GM12878 (cell line): ENCODE measurements at regions not wholly inside any gene's neighbourhood (a gene's known extent, or its start where the extent isn't known, plus 50 kb on each side); places are given as distances from the start of the nearest gene placed in this dataset.

Experiments used
- ATAC-seq: fragments of 200-7000 bp; cut with Tn5 transposase; 3 replicates; pipeline ENCODE4 v1.9.1; 2020; ENCODE audit warnings: mild to moderate bottlenecking, moderate library complexity
- BruUV-seq: library from RNA; stranded (reverse); fragments of 400-500 nt; replicated peaks from 2 replicates; lab custom pipeline; 2021; lab: Mats Ljungman, UMichigan
- CTCF ChIA-PET: fragments of 300-600 bp; sonication (Branson Sonifier 250); formaldehyde crosslinking; extraction: SDS; loops from one replicate; lab custom pipeline; 2021; ENCODE audit warnings: inconsistent platforms; lab: Yijun Ruan, JAX
- POLR2A ChIA-PET: fragments of 350-600 bp; formaldehyde crosslinking; extraction: SDS; loops from one replicate; lab custom pipeline; 2021; ENCODE audit warnings: inconsistent platforms; lab: Charles Lee
- RAD21 ChIA-PET: fragments of 300-600 bp; sonication (Branson Sonifier 250); formaldehyde crosslinking; loops from one replicate; lab custom pipeline; 2023; ENCODE audit warnings: antibody characterized with exemption; ENCODE audit not compliant: unreplicated experiment; lab: Charles Lee
- SMC1A ChIA-PET: fragments of 300-600 bp; sonication (Branson Sonifier 250); formaldehyde crosslinking; loops from one replicate; lab custom pipeline; 2023; ENCODE audit not compliant: unreplicated experiment, uncharacterized antibody; lab: Charles Lee
- DNase-seq: peaks from one replicate; pipeline ENCODE4 v3.0.0-alpha.2; 2011; ENCODE audit warnings: low read depth, low spot score
- FAIRE-seq: peaks from 3 replicates; lab custom pipeline; 2011; peaks lifted over from hg19 to GRCh38; lab: Jason Lieb, UNC
- H2AFZ ChIP-seq: 2 replicates; pipeline ENCODE4 v1.6.0; 2011; ENCODE audit warnings: low read depth, low read length, control low read depth; ENCODE audit not compliant: control insufficient read depth
- H3K27ac ChIP-seq: 2 replicates; pipeline ENCODE4 v1.5.1; 2011; ENCODE audit warnings: control low read depth; ENCODE audit not compliant: control insufficient read depth, insufficient read depth
- H3K27me3 ChIP-seq, 2 experiments: replicated peaks in 1 of 2; 2 replicates each; pipeline versions ENCODE4 v1.6.0 to v1.6.1; 2011; ENCODE audit warnings: low read length in 1 of 2; ENCODE audit not compliant: control insufficient read depth in 2 of 2, insufficient read depth in 2 of 2
- H3K36me3 ChIP-seq, 2 experiments: 2 replicates each; pipeline ENCODE4 v1.5.1; 2011; ENCODE audit warnings: low read length in 1 of 2; ENCODE audit not compliant: control insufficient read depth in 2 of 2, insufficient read depth in 2 of 2
- H3K4me1 ChIP-seq: 2 replicates; pipeline ENCODE4 v1.6.1; 2011; ENCODE audit warnings: mild to moderate bottlenecking, low read length, moderate library complexity, mixed read lengths; ENCODE audit not compliant: control insufficient read depth, insufficient read depth
- H3K4me2 ChIP-seq: 2 replicates; pipeline ENCODE4 v1.6.0; 2011; ENCODE audit warnings: control low read depth; ENCODE audit not compliant: control insufficient read depth, insufficient read depth
- H3K4me3 ChIP-seq: fragments of 200-600 bp; sonication (generic); 2 replicates; pipeline ENCODE4 v1.5.1; 2016
- H3K79me2 ChIP-seq: 2 replicates; pipeline ENCODE4 v1.6.0; 2011; ENCODE audit warnings: low read length; ENCODE audit not compliant: control insufficient read depth, insufficient read depth
- H3K9ac ChIP-seq: 2 replicates; pipeline ENCODE4 v1.8.0; 2011; ENCODE audit warnings: low read length, control low read depth, mixed read lengths; ENCODE audit not compliant: control insufficient read depth, insufficient read depth
- H3K9me3 ChIP-seq: replicated peaks from 3 replicates; pipeline ENCODE4 v1.5.1; 2011; ENCODE audit warnings: mild to moderate bottlenecking, low read length; ENCODE audit not compliant: control insufficient read depth, insufficient read depth
- H4K20me1 ChIP-seq: 2 replicates; pipeline ENCODE4 v1.6.0; 2011; ENCODE audit not compliant: control insufficient read depth, insufficient read depth
- ASH2L ChIP-seq: fragments of 300-600, 200-600 bp; sonication (generic); IDR thresholded peaks from 2 replicates; pipeline ENCODE4 v1.6.1; 2017; ENCODE audit warnings: low read depth, mild to moderate bottlenecking, borderline replicate concordance
- BRCA1 ChIP-seq: IDR thresholded peaks from 2 replicates; pipeline ENCODE4 v1.6.1; 2011; ENCODE audit warnings: low read depth, low read length, improper control_type of control experiment
- CBX3 ChIP-seq: fragments of 200-600 bp; sonication (generic); IDR thresholded peaks from 2 replicates; pipeline ENCODE4 v1.6.1; 2016; ENCODE audit warnings: low read depth, borderline replicate concordance
- CHD1 ChIP-seq: IDR thresholded peaks from 2 replicates; pipeline ENCODE4 v1.6.1; 2012; ENCODE audit warnings: low read depth, low read length, improper control_type of control experiment
- EED ChIP-seq: sonication (generic); IDR thresholded peaks from 2 replicates; pipeline ENCODE4 v1.6.1; 2016; ENCODE audit warnings: antibody characterized with exemption, low read depth
- FOS ChIP-seq: IDR thresholded peaks from 3 replicates; pipeline ENCODE4 v1.6.1; 2011; ENCODE audit warnings: borderline replicate concordance; ENCODE audit not compliant: insufficient read length; ENCODE audit errors: extremely low read depth
- HDAC6 ChIP-seq: fragments of 200-600 bp; sonication (generic); IDR thresholded peaks from one replicate; pipeline ENCODE4 v1.8.0; 2017; ENCODE audit warnings: antibody characterized with exemption; ENCODE audit not compliant: unreplicated experiment
- LARP7 ChIP-seq: fragments of 450-650 bp; IDR thresholded peaks from 2 replicates; pipeline ENCODE4 v1.6.1; 2017; ENCODE audit warnings: mild to moderate bottlenecking
- MTA2 ChIP-seq: fragments of 450-650 bp; IDR thresholded peaks from 2 replicates; pipeline ENCODE4 v1.6.1; 2016; ENCODE audit warnings: low read depth, mild to moderate bottlenecking, moderate library complexity
- SMAD5 ChIP-seq: IDR thresholded peaks from 2 replicates; pipeline ENCODE4 v1.6.1; 2016; ENCODE audit warnings: antibody characterized with exemption, low read depth
- ZNF217 ChIP-seq: fragments of 450-650 bp; IDR thresholded peaks from 2 replicates; pipeline ENCODE4 v1.6.1; 2017; ENCODE audit warnings: antibody characterized with exemption, mild to moderate bottlenecking
- ZNF622 ChIP-seq: fragments of 450-650 bp; IDR thresholded peaks from 2 replicates; pipeline ENCODE4 v1.6.1; 2017; ENCODE audit warnings: mild to moderate bottlenecking, inconsistent platforms
- ZSCAN29 ChIP-seq: fragments of 450-650 bp; IDR thresholded peaks from 2 replicates; pipeline ENCODE4 v1.6.1; 2017; ENCODE audit warnings: mild to moderate bottlenecking, moderate library complexity
- WGBS: methylation state at CpG from one replicate; pipeline ENCODE4 v1.1.6; 2016; ENCODE audit warnings: low lambda C conversion rate; ENCODE audit not compliant: insufficient replicate concordance, insufficient coverage; ENCODE audit errors: missing lambda C conversion rate; 5-methylcytosine and 5-hydroxymethylcytosine counted together
- in situ Hi-C: fragments of 300-500 bp; cut with MboI; formaldehyde crosslinking; loops from 9 replicates; pipeline ENCODE4 v1.14.3; 2018; ENCODE audit warnings: mixed read lengths
- intact Hi-C: fragments of 100-400 bp; cut with micrococcal nuclease; formaldehyde crosslinking; loops from one replicate; pipeline ENCODE4 v1.14.2; 2022; ENCODE audit not compliant: unreplicated experiment
- TF ChIP-seq, protein P1 (sequence below): fragments of 450-650 bp; IDR thresholded peaks from 2 replicates; pipeline ENCODE4 v1.6.1; 2017; ENCODE audit warnings: mild to moderate bottlenecking

DNA sequence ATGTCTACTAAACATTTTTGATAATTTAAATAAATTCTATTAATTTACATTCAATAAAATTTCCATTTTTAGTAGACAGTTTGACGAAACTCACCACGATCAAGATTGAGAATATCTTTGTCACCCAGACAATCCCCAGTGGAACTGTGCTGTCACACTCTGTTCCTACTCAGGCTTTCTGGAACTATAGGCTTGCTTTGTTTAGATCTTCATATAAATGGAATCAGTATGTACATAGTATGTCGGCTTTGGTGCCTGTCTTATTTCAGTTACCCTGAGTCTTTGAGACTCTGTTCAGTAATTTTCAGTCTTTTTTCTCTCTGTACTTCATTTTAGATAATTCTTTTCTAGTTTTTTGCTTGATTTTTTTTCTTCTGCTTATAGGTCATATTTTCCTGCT, 163.5 kb upstream of the EMCN start (continued):
- TF ChIP-seq MTA2 (no peak), SMAD5 (no peak), LARP7 (no peak)
- TF ChIP-seq, all 136 proteins: peak for 0

DNA sequence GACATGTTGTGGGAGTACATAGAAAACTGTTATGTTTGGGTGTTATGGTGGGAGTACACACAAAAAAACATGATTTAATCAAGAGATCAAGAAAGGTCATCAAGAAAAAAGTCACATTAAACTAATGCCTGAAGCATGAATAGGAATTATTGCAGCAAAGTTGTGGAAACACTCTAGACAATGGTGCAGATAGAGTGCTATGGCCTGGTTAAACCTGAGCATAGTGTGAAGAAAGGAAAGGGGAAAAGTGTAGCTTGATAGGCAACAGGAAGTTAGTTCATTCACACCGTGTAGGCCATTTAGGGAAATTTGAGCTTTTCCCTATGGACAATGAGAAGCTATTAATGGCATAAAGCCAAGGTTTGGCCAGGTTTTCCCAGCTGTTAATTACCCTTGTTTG, 162.1 kb upstream of the EMCN start:
- no peak for TF ChIP-seq FOS
- no peak for TF ChIP-seq HDAC6
- no peak for TF ChIP-seq CBX3
- no peak for TF ChIP-seq EED
- TF ChIP-seq ASH2L: no peak
- TF ChIP-seq, protein P1, sequence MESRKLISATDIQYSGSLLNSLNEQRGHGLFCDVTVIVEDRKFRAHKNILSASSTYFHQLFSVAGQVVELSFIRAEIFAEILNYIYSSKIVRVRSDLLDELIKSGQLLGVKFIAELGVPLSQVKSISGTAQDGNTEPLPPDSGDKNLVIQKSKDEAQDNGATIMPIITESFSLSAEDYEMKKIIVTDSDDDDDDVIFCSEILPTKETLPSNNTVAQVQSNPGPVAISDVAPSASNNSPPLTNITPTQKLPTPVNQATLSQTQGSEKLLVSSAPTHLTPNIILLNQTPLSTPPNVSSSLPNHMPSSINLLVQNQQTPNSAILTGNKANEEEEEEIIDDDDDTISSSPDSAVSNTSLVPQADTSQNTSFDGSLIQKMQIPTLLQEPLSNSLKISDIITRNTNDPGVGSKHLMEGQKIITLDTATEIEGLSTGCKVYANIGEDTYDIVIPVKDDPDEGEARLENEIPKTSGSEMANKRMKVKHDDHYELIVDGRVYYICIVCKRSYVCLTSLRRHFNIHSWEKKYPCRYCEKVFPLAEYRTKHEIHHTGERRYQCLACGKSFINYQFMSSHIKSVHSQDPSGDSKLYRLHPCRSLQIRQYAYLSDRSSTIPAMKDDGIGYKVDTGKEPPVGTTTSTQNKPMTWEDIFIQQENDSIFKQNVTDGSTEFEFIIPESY: no peak
- TF ChIP-seq ZNF217: no peak
- TF ChIP-seq ZSCAN29: no peak
- TF ChIP-seq BRCA1: no peak
- no peak for TF ChIP-seq CHD1
- TF ChIP-seq ZNF622: no peak
- no peak overlapping the region for H3K27ac ChIP-seq
- ChIA-PET CTCF (no interaction called here), POLR2A (no interaction called here), SMC1A (interaction anchor here (0.5 kb wide), 1 partner anchor 1518 kb away, joined by 3 read pairs; no protein-coding TSS in a partner anchor), RAD21 (no interaction called here)
- no peaks in the 10 kb centered on the region for H3K9me3 ChIP-seq
- 65% methylated on average over 1 of the region's 1 CpG for WGBS
- FAIRE-seq (no peak), ATAC-seq (no peak), DNase-seq (no peak)
- intact Hi-C loops: no loop called here
- no peaks in the 10 kb centered on the region for H3K4me1 ChIP-seq
- no peak overlapping the region for H3K4me3 ChIP-seq
- no peak overlapping the region for H3K4me2 ChIP-seq
- H3K36me3 ChIP-seq: no peaks in the 10 kb centered on the region
- no peaks in the 10 kb centered on the region for H3K79me2 ChIP-seq
- H3K9ac ChIP-seq: no peak overlapping the region
- H2AFZ ChIP-seq: no peak overlapping the region
- BruUV-seq: no TSS peak
- in situ Hi-C loops: no loop called here
- H3K27me3 ChIP-seq: no peaks in the 10 kb centered on the region
- no peaks in the 10 kb centered on the region for H4K20me1 ChIP-seq
